A549 (cell line): ENCODE measurements at regions not wholly inside any gene's neighbourhood (a gene's known extent, or its start where the extent isn't known, plus 50 kb on each side); places are given as distances from the start of the nearest gene placed in this dataset.

ENCODE experiments used
- CTCF ChIP-seq: fragments of >200 bp; sonication (Bioruptor Twin); formaldehyde crosslinking; IDR thresholded peaks from 3 replicates; pipeline ENCODE4 v1.5.1; 2016
- MAZ ChIP-seq: fragments of 150-350 bp; IDR thresholded peaks from 2 replicates; pipeline ENCODE4 v1.6.1; 2014; ENCODE audit warnings: antibody characterized with exemption, low read depth, low read length, borderline replicate concordance
- RFX5 ChIP-seq: fragments of 450-650 bp; IDR thresholded peaks from 2 replicates; pipeline ENCODE4 v1.7.1; 2014; ENCODE audit warnings: antibody characterized with exemption, mild to moderate bottlenecking, moderate library complexity
- TP53 ChIP-seq: fragments of 250-450 bp; sonication (Bioruptor Pico); IDR thresholded peaks from 2 replicates; pipeline ENCODE4 v1.5.0; 2021; ENCODE audit warnings: mild to moderate bottlenecking, moderate library complexity

- no peak for TF ChIP-seq MAZ
- TF ChIP-seq CTCF = no peak
- TF ChIP-seq RFX5 = no peak
- no peak for TF ChIP-seq TP53 (CRISPR knock-in tag)
These were observed 170.1 kb downstream of the SIPA1L2 start for GRCh38 chr1:232459826-232460225.
